ENCODE measurements at regions not wholly inside any gene's neighbourhood (a gene's known extent, or its start where the extent isn't known, plus 50 kb on each side); places are given as distances from the start of the nearest gene placed in this dataset.
A peak's percentile ranks its signal among the peaks of the same experiment; 100 is the strongest.

GRCh38 chr18:79598633-79599175, 80.9 kb upstream of the CTDP1 start:
- Histone ChIP-seq H3K9ac (ENCODE audit: low read length) (no peak overlapping the region), H2BK120ac (ENCODE audit: low read depth, low read length) (peak overlapping the region; percentile 46), H2BK5ac (ENCODE audit: low read length) (peak overlapping the region; percentile 64), H3K4me1 (ENCODE audit: control insufficient read depth, low read depth, low read length) (peaks cover 6% of the 10 kb centered on the region), H3K27me3 (ENCODE audit: insufficient read depth, low read length, poor library complexity) (no peaks in the 10 kb centered on the region), H3K4me3 (ENCODE audit: low read length) (no peak overlapping the region), H4K5ac (ENCODE audit: low read length) (no peak overlapping the region), H3K79me1 (ENCODE audit: low read length) (no peaks in the 10 kb centered on the region), H3K18ac (ENCODE audit: low read length) (peak overlapping the region; percentile 82), H2BK15ac (replicated peaks; ENCODE audit: low read depth) (no peak overlapping the region), H3K79me2 (ENCODE audit: control insufficient read depth, insufficient read depth, low read length) (no peaks in the 10 kb centered on the region), H4K8ac (ENCODE audit: low read depth, low read length) (no peak overlapping the region), H3K4me2 (ENCODE audit: low read length) (no peak overlapping the region), H3K56ac (ENCODE audit: low read length) (peak overlapping the region; percentile 75), H3K23ac (ENCODE audit: low read length) (no peak overlapping the region), H3K4ac (ENCODE audit: low read depth, low read length) (peak overlapping the region; percentile 87), H3K27ac (ENCODE audit: low read depth, low read length) (no peak overlapping the region), H2AK5ac (ENCODE audit: low read length) (no peak overlapping the region), H3K36me3 (ENCODE audit: control insufficient read depth, insufficient read depth, low read length) (no peaks in the 10 kb centered on the region)
- WGBS (ENCODE audit: extremely low coverage, insufficient coverage, low lambda C conversion rate): no CpG with 5 or more reads among the region's 20 CpGs
- no peak for DNase-seq

GRCh38 chr18:79599441-79599931, 80.1 kb upstream of the CTDP1 start:
- peaks cover 6% of the 10 kb centered on the region for H3K4me1 ChIP-seq (ENCODE audit: control insufficient read depth, low read depth, low read length)
- DNase-seq: peak; percentile 86

GRCh38 chr18:79600141-79600540, 79.5 kb upstream of the CTDP1 start:
- Histone ChIP-seq H3K36me3 (ENCODE audit: control insufficient read depth, insufficient read depth, low read length) (no peaks in the 10 kb centered on the region), H2BK120ac (ENCODE audit: low read depth, low read length) (peak overlapping the region; percentile 85), H3K4me3 (ENCODE audit: low read length) (no peak overlapping the region), H3K4ac (ENCODE audit: low read depth, low read length) (peak overlapping the region; percentile 89), H3K23ac (ENCODE audit: low read length) (no peak overlapping the region), H2BK15ac (replicated peaks; ENCODE audit: low read depth) (peak overlapping the region; percentile 93), H2AK5ac (ENCODE audit: low read length) (peak overlapping the region; percentile 63), H3K79me1 (ENCODE audit: low read length) (no peaks in the 10 kb centered on the region), H3K27ac (ENCODE audit: low read depth, low read length) (peak overlapping the region; percentile 87), H4K5ac (ENCODE audit: low read length) (no peak overlapping the region), H3K4me1 (ENCODE audit: control insufficient read depth, low read depth, low read length) (peaks cover 6% of the 10 kb centered on the region), H3K79me2 (ENCODE audit: control insufficient read depth, insufficient read depth, low read length) (no peaks in the 10 kb centered on the region), H3K27me3 (ENCODE audit: insufficient read depth, low read length, poor library complexity) (no peaks in the 10 kb centered on the region), H3K4me2 (ENCODE audit: low read length) (no peak overlapping the region), H3K18ac (ENCODE audit: low read length) (peak overlapping the region; percentile 35), H4K8ac (ENCODE audit: low read depth, low read length) (no peak overlapping the region), H2BK5ac (ENCODE audit: low read length) (peak overlapping the region; percentile 87), H3K56ac (ENCODE audit: low read length) (peak overlapping the region; percentile 91), H3K9ac (ENCODE audit: low read length) (peak overlapping the region; percentile 2)
- WGBS (ENCODE audit: extremely low coverage, insufficient coverage, low lambda C conversion rate): no CpG with 5 or more reads among the region's 6 CpGs
- DNase-seq: no peak

More at GRCh38 chr18:79599441-79599931, 80.1 kb upstream of the CTDP1 start:
- Histone ChIP-seq H3K79me1 (ENCODE audit: low read length) (no peaks in the 10 kb centered on the region), H3K4ac (ENCODE audit: low read depth, low read length) (peak overlapping the region; percentile 89), H3K18ac (ENCODE audit: low read length) (peak overlapping the region; percentile 71), H2BK15ac (replicated peaks; ENCODE audit: low read depth) (no peak overlapping the region), H3K27me3 (ENCODE audit: insufficient read depth, low read length, poor library complexity) (no peaks in the 10 kb centered on the region), H3K9ac (ENCODE audit: low read length) (peak overlapping the region; percentile 14), H3K23ac (ENCODE audit: low read length) (peak overlapping the region; percentile 52), H3K4me3 (ENCODE audit: low read length) (no peak overlapping the region), H2BK120ac (ENCODE audit: low read depth, low read length) (peak overlapping the region; percentile 85), H4K5ac (ENCODE audit: low read length) (no peak overlapping the region), H4K8ac (ENCODE audit: low read depth, low read length) (no peak overlapping the region), H3K79me2 (ENCODE audit: control insufficient read depth, insufficient read depth, low read length) (no peaks in the 10 kb centered on the region), H3K56ac (ENCODE audit: low read length) (peak overlapping the region; percentile 91), H2AK5ac (ENCODE audit: low read length) (peak overlapping the region; percentile 96), H3K4me2 (ENCODE audit: low read length) (no peak overlapping the region), H3K36me3 (ENCODE audit: control insufficient read depth, insufficient read depth, low read length) (no peaks in the 10 kb centered on the region), H2BK5ac (ENCODE audit: low read length) (peak overlapping the region; percentile 87), H3K27ac (ENCODE audit: low read depth, low read length) (peak overlapping the region; percentile 87)
- WGBS (ENCODE audit: extremely low coverage, insufficient coverage, low lambda C conversion rate): no CpG with 5 or more reads among the region's 19 CpGs

GRCh38 chr18:79600596-79600995, 79.0 kb upstream of the CTDP1 start:
- peak overlapping the region; percentile 87 for H3K27ac ChIP-seq (ENCODE audit: low read depth, low read length)
- DNase-seq: no peak

GRCh38 chr18:79601234-79601633, 78.4 kb upstream of the CTDP1 start:
- H2BK15ac ChIP-seq (replicated peaks; ENCODE audit: low read depth): no peak overlapping the region
- WGBS (ENCODE audit: extremely low coverage, insufficient coverage, low lambda C conversion rate): no CpG with 5 or more reads among the region's 8 CpGs
- peak; percentile 97 for DNase-seq
- H3K9ac ChIP-seq (ENCODE audit: low read length): no peak overlapping the region
- no peak overlapping the region for H2BK120ac ChIP-seq (ENCODE audit: low read depth, low read length)
- no peaks in the 10 kb centered on the region for H3K36me3 ChIP-seq (ENCODE audit: control insufficient read depth, insufficient read depth, low read length)
- no peak overlapping the region for H3K23ac ChIP-seq (ENCODE audit: low read length)
- H3K79me2 ChIP-seq (ENCODE audit: control insufficient read depth, insufficient read depth, low read length): no peaks in the 10 kb centered on the region
- no peak overlapping the region for H3K4me2 ChIP-seq (ENCODE audit: low read length)
- H4K5ac ChIP-seq (ENCODE audit: low read length): no peak overlapping the region
- H2AK5ac ChIP-seq (ENCODE audit: low read length): no peak overlapping the region
- peaks cover 6% of the 10 kb centered on the region for H3K4me1 ChIP-seq (ENCODE audit: control insufficient read depth, low read depth, low read length)
- no peak overlapping the region for H3K4me3 ChIP-seq (ENCODE audit: low read length)
- H3K27ac ChIP-seq (ENCODE audit: low read depth, low read length): peak overlapping the region; percentile 37
- H3K27me3 ChIP-seq (ENCODE audit: insufficient read depth, low read length, poor library complexity): no peaks in the 10 kb centered on the region
- no peak overlapping the region for H3K4ac ChIP-seq (ENCODE audit: low read depth, low read length)
- H3K79me1 ChIP-seq (ENCODE audit: low read length): no peaks in the 10 kb centered on the region
- H3K56ac ChIP-seq (ENCODE audit: low read length): peak overlapping the region; percentile 50
- peak overlapping the region; percentile 29 for H2BK5ac ChIP-seq (ENCODE audit: low read length)
- no peak overlapping the region for H3K18ac ChIP-seq (ENCODE audit: low read length)
- no peak overlapping the region for H4K8ac ChIP-seq (ENCODE audit: low read depth, low read length)

More at GRCh38 chr18:79600596-79600995, 79.0 kb upstream of the CTDP1 start:
- Histone ChIP-seq H3K23ac (ENCODE audit: low read length) (no peak overlapping the region), H3K18ac (ENCODE audit: low read length) (peak overlapping the region; percentile 94), H3K4ac (ENCODE audit: low read depth, low read length) (peak overlapping the region; percentile 89), H2BK120ac (ENCODE audit: low read depth, low read length) (peak overlapping the region; percentile 85), H3K9ac (ENCODE audit: low read length) (peak overlapping the region; percentile 32), H3K4me1 (ENCODE audit: control insufficient read depth, low read depth, low read length) (peaks cover 6% of the 10 kb centered on the region), H3K79me1 (ENCODE audit: low read length) (no peaks in the 10 kb centered on the region), H2AK5ac (ENCODE audit: low read length) (peak overlapping the region; percentile 63), H3K4me3 (ENCODE audit: low read length) (no peak overlapping the region), H3K27me3 (ENCODE audit: insufficient read depth, low read length, poor library complexity) (no peaks in the 10 kb centered on the region), H4K5ac (ENCODE audit: low read length) (no peak overlapping the region), H3K36me3 (ENCODE audit: control insufficient read depth, insufficient read depth, low read length) (no peaks in the 10 kb centered on the region), H3K79me2 (ENCODE audit: control insufficient read depth, insufficient read depth, low read length) (no peaks in the 10 kb centered on the region), H2BK5ac (ENCODE audit: low read length) (peak overlapping the region; percentile 87), H4K8ac (ENCODE audit: low read depth, low read length) (no peak overlapping the region), H3K56ac (ENCODE audit: low read length) (peak overlapping the region; percentile 91), H3K4me2 (ENCODE audit: low read length) (no peak overlapping the region), H2BK15ac (replicated peaks; ENCODE audit: low read depth) (no peak overlapping the region)
- WGBS (ENCODE audit: extremely low coverage, insufficient coverage, low lambda C conversion rate): no CpG with 5 or more reads among the region's 2 CpGs
